CD4-positive, alpha-beta T cell (primary cell): ENCODE measurements at regions not wholly inside any gene's neighbourhood (a gene's known extent, or its start where the extent isn't known, plus 50 kb on each side); places are given as distances from the start of the nearest gene placed in this dataset.

Experiments
- ATAC-seq: fragments of 200-7000 bp; cut with Tn5 transposase; one replicate; pipeline ENCODE4 v1.10.0; 2022; ENCODE audit warnings: mild to moderate bottlenecking; ENCODE audit not compliant: poor library complexity
- CTCF ChIA-PET: fragments of 350-600 bp; sonication (Branson Sonifier 250); formaldehyde crosslinking; loops from one replicate; lab custom pipeline; 2021; ENCODE audit warnings: antibody characterized with exemption, inconsistent platforms; lab: Charles Lee
- POLR2A ChIA-PET: fragments of 350-600 bp; sonication (Branson Sonifier 250); formaldehyde crosslinking; loops from one replicate; lab custom pipeline; 2021; ENCODE audit warnings: antibody characterized with exemption, inconsistent platforms; lab: Charles Lee
- DNase-seq, 14 experiments: peaks; one replicate each; pipeline ENCODE4 v3.0.0-alpha.2; 2013 to 2020; ENCODE audit warnings: mixed read lengths in 2 of 14
- H3K27ac ChIP-seq, 2 donors: one replicate each; pipeline versions ENCODE4 v1.5.1 to v1.7.0; 2013; ENCODE audit warnings: low read length in 2 of 2, low read depth in 1 of 2, mild to moderate bottlenecking in 1 of 2
- H3K27me3 ChIP-seq, 2 experiments: 1 replicate in 1 of 2; 2 replicates in 1 of 2; pipeline versions ENCODE4 v1.6.1 to v1.7.0; 2013; ENCODE audit warnings: low read length in 2 of 2, control low read depth in 1 of 2, mild to moderate bottlenecking in 1 of 2, moderate library complexity in 1 of 2; ENCODE audit not compliant: insufficient read depth in 2 of 2, control insufficient read depth in 1 of 2
- H3K36me3 ChIP-seq: one replicate; pipeline ENCODE4 v1.6.1; 2013; ENCODE audit warnings: low read length, control low read depth; ENCODE audit not compliant: insufficient read depth
- H3K4me1 ChIP-seq: one replicate; pipeline ENCODE4 v1.6.1; 2013; ENCODE audit warnings: low read length, control low read depth; ENCODE audit not compliant: insufficient read depth
- H3K4me3 ChIP-seq: one replicate; pipeline ENCODE4 v1.5.1; 2013; ENCODE audit warnings: mild to moderate bottlenecking, low read length, moderate library complexity
- H3K9me3 ChIP-seq, 2 experiments: 1 replicate in 1 of 2; 2 replicates in 1 of 2; pipeline versions ENCODE4 v1.6.1 to v1.7.0; 2013; ENCODE audit warnings: low read length in 2 of 2, mild to moderate bottlenecking in 2 of 2, control low read depth in 1 of 2, moderate library complexity in 1 of 2; ENCODE audit not compliant: control insufficient read depth in 1 of 2, insufficient read depth in 1 of 2
- H3K27ac Mint-ChIP-seq: one replicate; pipeline ENCODE4 v1.8.0; 2020; ENCODE audit warnings: mixed read lengths
- H3K27me3 Mint-ChIP-seq: one replicate; pipeline ENCODE4 v1.8.0; 2021; ENCODE audit warnings: mixed read lengths
- H3K36me3 Mint-ChIP-seq: one replicate; pipeline ENCODE4 v1.8.0; 2021; ENCODE audit warnings: low read depth, mixed read lengths
- H3K4me1 Mint-ChIP-seq: one replicate; pipeline ENCODE4 v1.8.0; 2021; ENCODE audit warnings: low read depth, mixed read lengths
- H3K4me3 Mint-ChIP-seq: one replicate; pipeline ENCODE4 v1.8.0; 2020; ENCODE audit warnings: mild to moderate bottlenecking, mixed read lengths
- H3K9me3 Mint-ChIP-seq: one replicate; pipeline ENCODE4 v1.8.0; 2020; ENCODE audit warnings: mixed read lengths
- intact Hi-C, 2 experiments: fragments of 100-400 bp; cut with DNase I in 1 of 2; cut with micrococcal nuclease in 1 of 2; formaldehyde crosslinking; loops; one replicate each; pipeline versions ENCODE4 v1.15.1 to v1.9.0; 2023 to 2025; cut with DNase I, micrococcal nuclease
- TF ChIP-seq, protein P1 (sequence below): fragments of 200-600 bp; IDR thresholded peaks from one replicate; pipeline ENCODE4 v1.8.0; 2022; ENCODE audit warnings: antibody characterized with exemption, mild to moderate bottlenecking

DNA sequence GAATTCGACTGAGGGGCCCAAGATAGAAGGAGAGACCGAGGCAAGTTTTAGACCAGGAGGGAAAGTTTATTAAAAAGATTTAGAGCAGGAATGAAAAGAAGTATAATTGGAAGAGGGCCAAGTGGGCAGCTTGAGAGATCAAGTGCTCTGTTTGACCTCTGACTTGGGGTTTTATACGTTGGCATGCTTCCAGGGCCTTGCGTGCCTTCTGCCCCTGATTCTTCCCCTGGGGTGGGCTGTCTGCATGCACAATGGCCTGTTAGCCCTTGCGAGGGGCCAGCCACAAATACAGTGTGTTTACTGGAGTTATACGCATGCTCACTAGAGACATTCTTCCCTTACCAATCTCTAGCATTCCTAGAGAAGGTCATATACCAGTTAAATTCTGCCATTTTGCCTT is 70.7 kb upstream of the LARS2 start:
- Mint-ChIP-seq H3K27me3 (peaks cover 6% of the 10 kb centered on the region), H3K27ac (no peak overlapping the region), H3K9me3 (no peaks in the 10 kb centered on the region), H3K4me1 (no peaks in the 10 kb centered on the region), H3K36me3 (no peaks in the 10 kb centered on the region), H3K4me3 (no peak overlapping the region)
- POLR2A ChIA-PET: no interaction called here
- TF ChIP-seq, protein P1, sequence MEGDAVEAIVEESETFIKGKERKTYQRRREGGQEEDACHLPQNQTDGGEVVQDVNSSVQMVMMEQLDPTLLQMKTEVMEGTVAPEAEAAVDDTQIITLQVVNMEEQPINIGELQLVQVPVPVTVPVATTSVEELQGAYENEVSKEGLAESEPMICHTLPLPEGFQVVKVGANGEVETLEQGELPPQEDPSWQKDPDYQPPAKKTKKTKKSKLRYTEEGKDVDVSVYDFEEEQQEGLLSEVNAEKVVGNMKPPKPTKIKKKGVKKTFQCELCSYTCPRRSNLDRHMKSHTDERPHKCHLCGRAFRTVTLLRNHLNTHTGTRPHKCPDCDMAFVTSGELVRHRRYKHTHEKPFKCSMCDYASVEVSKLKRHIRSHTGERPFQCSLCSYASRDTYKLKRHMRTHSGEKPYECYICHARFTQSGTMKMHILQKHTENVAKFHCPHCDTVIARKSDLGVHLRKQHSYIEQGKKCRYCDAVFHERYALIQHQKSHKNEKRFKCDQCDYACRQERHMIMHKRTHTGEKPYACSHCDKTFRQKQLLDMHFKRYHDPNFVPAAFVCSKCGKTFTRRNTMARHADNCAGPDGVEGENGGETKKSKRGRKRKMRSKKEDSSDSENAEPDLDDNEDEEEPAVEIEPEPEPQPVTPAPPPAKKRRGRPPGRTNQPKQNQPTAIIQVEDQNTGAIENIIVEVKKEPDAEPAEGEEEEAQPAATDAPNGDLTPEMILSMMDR: no peak
- CTCF ChIA-PET: no interaction called here
- no peaks in the 10 kb centered on the region for H3K36me3 ChIP-seq
- intact Hi-C loops: no loop called here
- no peaks in the 10 kb centered on the region for H3K4me1 ChIP-seq
- ATAC-seq: no peak
- no peak overlapping the region for H3K4me3 ChIP-seq
- DNase-seq: no peak
- H3K27me3 ChIP-seq: no peaks in the 10 kb centered on the region
- no peaks in the 10 kb centered on the region for H3K9me3 ChIP-seq
- no peak overlapping the region for H3K27ac ChIP-seq

DNA sequence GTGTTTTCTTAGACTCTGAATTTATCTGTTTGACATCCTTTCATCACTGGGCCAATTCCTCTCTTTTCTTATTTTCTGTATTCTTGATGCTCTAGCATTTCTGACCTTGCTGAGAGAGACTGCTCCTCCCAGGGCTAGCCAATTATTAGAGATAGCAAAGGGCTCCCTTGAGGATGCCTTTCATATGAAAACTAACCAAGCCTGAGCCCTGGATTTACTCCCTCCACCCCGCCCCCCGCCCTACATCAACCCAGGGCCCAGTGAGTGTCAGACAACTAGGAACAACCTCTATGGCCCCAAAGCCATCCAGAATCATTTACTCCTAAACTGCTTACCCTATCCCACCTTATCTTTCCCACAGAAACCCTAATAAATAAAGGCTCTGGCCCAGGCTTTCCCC is 69.7 kb upstream of the LARS2 start:
- H3K27me3 Mint-ChIP-seq: no peaks in the 10 kb centered on the region
- peaks cover 0 to 3% of the 10 kb centered on the region in 2 experiments for H3K9me3 ChIP-seq
- H3K27ac ChIP-seq: no peak overlapping the region
- H3K4me3 ChIP-seq: no peak overlapping the region
- intact Hi-C loops: no loop called here
- no peaks in the 10 kb centered on the region for H3K36me3 Mint-ChIP-seq
- no peaks in the 10 kb centered on the region for H3K4me1 ChIP-seq
- H3K9me3 Mint-ChIP-seq: no peaks in the 10 kb centered on the region
- H3K27me3 ChIP-seq: no peaks in the 10 kb centered on the region
- no peak for ATAC-seq
- no peaks in the 10 kb centered on the region for H3K4me1 Mint-ChIP-seq
- POLR2A ChIA-PET: no interaction called here
- no peak for DNase-seq
- no peak overlapping the region for H3K27ac Mint-ChIP-seq
- H3K36me3 ChIP-seq: no peaks in the 10 kb centered on the region
- TF ChIP-seq, protein P1: no peak
- CTCF ChIA-PET: no interaction called here
- H3K4me3 Mint-ChIP-seq: no peak overlapping the region

DNA sequence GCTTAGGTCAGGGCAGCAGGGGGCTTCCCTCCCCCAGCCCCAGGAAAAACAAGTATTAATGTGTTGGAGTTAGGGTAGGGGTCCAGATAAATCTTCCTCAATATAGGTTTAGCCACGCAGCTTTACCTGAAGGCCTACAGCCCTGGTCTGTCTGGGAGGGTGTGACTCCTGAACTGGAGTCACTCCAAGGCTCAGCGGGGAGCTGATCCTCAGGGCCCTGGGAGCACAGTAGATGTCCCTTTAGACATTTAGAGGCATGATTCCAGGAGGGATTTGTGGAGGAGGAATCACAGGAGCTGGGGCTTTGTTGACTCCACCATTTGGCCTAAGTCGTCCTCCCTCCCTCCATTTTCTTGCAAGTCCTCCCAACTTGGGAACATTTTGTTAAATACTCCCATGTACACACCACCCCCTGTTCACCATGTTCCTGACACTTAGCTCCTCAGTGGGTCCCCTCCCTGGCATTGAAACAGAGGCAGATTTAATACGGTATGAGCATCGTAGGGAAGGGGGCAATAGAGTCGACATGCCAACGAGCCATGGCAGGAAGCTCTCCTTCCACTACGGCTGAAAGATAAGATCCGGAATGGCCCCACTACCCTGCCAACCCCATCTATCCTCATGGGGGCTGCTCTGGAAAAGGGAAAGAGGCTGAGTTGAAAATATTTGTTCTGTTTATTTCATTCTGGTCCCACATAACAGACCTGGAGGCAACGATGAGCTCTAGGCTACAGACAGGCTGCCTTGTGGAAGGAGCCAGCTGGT is 69.0 kb upstream of the LARS2 start:
- H3K36me3 Mint-ChIP-seq: no peaks in the 10 kb centered on the region
- Histone ChIP-seq H3K9me3 (peaks cover 0 to 3% of the 10 kb centered on the region in 2 experiments), H3K4me3 (no peak overlapping the region), H3K27ac (no peak overlapping the region), H3K4me1 (no peaks in the 10 kb centered on the region), H3K36me3 (no peaks in the 10 kb centered on the region), H3K27me3 (peaks cover 0 to 2% of the 10 kb centered on the region in 2 experiments)
- H3K4me3 Mint-ChIP-seq: no peak overlapping the region
- no peaks in the 10 kb centered on the region for H3K27me3 Mint-ChIP-seq
- ATAC-seq (no peak), DNase-seq (no peak)
- TF ChIP-seq, protein P1: no peak
- POLR2A ChIA-PET: interaction anchor here (0.8 kb wide), 1 partner anchor 93 kb away, joined by 3 read pairs; the partner anchor contains the start of gene TMEM158
- H3K27ac Mint-ChIP-seq: no peak overlapping the region
- H3K4me1 Mint-ChIP-seq: no peaks in the 10 kb centered on the region
- CTCF ChIA-PET: no interaction called here
- intact Hi-C loops: no loop called here
- H3K9me3 Mint-ChIP-seq: no peaks in the 10 kb centered on the region
